HFFc6 (cell line): ENCODE measurements at regions not wholly inside any gene's neighbourhood (a gene's known extent, or its start where the extent isn't known, plus 50 kb on each side); places are given as distances from the start of the nearest gene placed in this dataset.
A peak's percentile ranks its signal among the peaks of the same experiment; 100 is the strongest.

Experiments
- DNase-seq: peaks from one replicate; pipeline ENCODE4 v3.0.0-alpha.2; 2018
- H3K27ac Mint-ChIP-seq: 2 replicates; pipeline ENCODE4 v1.8.0; 2020; ENCODE audit warnings: mild to moderate bottlenecking, mixed read lengths
- H3K27me3 Mint-ChIP-seq: 2 replicates; pipeline ENCODE4 v1.8.0; 2021; ENCODE audit warnings: mild to moderate bottlenecking, moderate library complexity, mixed read lengths; ENCODE audit not compliant: insufficient read depth
- H3K36me3 Mint-ChIP-seq: 2 replicates; pipeline ENCODE4 v1.8.0; 2021; ENCODE audit warnings: low read depth, mixed read lengths
- H3K4me1 Mint-ChIP-seq: 2 replicates; pipeline ENCODE4 v1.8.0; 2020; ENCODE audit warnings: low read depth, mixed read lengths
- H3K4me3 Mint-ChIP-seq: 2 replicates; pipeline ENCODE4 v1.8.0; 2020; ENCODE audit warnings: mild to moderate bottlenecking, moderate library complexity, mixed read lengths
- H3K9me3 Mint-ChIP-seq: 2 replicates; pipeline ENCODE4 v1.8.0; 2020; ENCODE audit warnings: mild to moderate bottlenecking, mixed read lengths
- TF ChIP-seq, protein P1 (sequence below): fragments of 200-600 bp; sonication (generic); IDR thresholded peaks from 2 replicates; pipeline ENCODE4 v1.5.0; 2021; ENCODE audit warnings: antibody characterized with exemption, mild to moderate bottlenecking

GRCh38 chr15:66999046-66999968, 66.1 kb upstream of the SMAD3 start:
- peaks cover 38% of the 10 kb centered on the region for H3K4me1 Mint-ChIP-seq
- no peak for DNase-seq
- peaks cover 13% of the 10 kb centered on the region for H3K36me3 Mint-ChIP-seq
- peaks cover 14% of the 10 kb centered on the region; the same call in 1 of the 2 replicates for H3K27me3 Mint-ChIP-seq
- no peak overlapping the region for H3K27ac Mint-ChIP-seq
- TF ChIP-seq, protein P1, sequence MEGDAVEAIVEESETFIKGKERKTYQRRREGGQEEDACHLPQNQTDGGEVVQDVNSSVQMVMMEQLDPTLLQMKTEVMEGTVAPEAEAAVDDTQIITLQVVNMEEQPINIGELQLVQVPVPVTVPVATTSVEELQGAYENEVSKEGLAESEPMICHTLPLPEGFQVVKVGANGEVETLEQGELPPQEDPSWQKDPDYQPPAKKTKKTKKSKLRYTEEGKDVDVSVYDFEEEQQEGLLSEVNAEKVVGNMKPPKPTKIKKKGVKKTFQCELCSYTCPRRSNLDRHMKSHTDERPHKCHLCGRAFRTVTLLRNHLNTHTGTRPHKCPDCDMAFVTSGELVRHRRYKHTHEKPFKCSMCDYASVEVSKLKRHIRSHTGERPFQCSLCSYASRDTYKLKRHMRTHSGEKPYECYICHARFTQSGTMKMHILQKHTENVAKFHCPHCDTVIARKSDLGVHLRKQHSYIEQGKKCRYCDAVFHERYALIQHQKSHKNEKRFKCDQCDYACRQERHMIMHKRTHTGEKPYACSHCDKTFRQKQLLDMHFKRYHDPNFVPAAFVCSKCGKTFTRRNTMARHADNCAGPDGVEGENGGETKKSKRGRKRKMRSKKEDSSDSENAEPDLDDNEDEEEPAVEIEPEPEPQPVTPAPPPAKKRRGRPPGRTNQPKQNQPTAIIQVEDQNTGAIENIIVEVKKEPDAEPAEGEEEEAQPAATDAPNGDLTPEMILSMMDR: no peak
- H3K9me3 Mint-ChIP-seq: peaks cover 11% of the 10 kb centered on the region
- H3K4me3 Mint-ChIP-seq: no peak overlapping the region

- no peak overlapping the region for H3K27ac Mint-ChIP-seq
- H3K27me3 Mint-ChIP-seq: peaks cover 18% of the 10 kb centered on the region; the same call in 1 of the 2 replicates
- H3K9me3 Mint-ChIP-seq: peaks cover 11% of the 10 kb centered on the region
- peaks cover 13% of the 10 kb centered on the region for H3K36me3 Mint-ChIP-seq
- TF ChIP-seq, protein P1: no peak
- peaks cover 38% of the 10 kb centered on the region for H3K4me1 Mint-ChIP-seq
- no peak for DNase-seq
- H3K4me3 Mint-ChIP-seq: no peak overlapping the region
Measured at GRCh38 chr15:67000896-67001295, 64.5 kb upstream of the SMAD3 start.

DNA sequence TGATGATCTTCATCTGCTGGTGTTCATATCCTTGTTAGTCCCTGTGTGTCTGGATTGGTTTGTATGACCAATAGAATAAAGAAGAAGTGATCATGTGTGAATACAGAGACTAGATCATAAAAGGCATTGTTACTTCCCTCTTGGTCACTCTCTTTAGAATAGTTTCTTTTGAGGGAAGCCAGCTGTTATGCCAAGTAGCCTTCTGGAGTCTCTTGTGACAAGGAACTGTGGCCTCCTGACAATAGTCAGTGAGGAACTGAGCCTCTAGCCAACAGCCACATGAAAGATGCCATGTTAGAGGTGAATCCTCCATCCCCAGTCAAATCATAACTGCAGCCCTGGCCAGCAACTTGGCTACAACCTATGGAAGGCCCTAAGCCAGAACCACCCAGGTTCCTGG, 63.0 kb upstream of the SMAD3 start:
- H3K4me1 Mint-ChIP-seq: peaks cover 37% of the 10 kb centered on the region
- H3K4me3 Mint-ChIP-seq: no peak overlapping the region
- H3K27me3 Mint-ChIP-seq: peaks cover 30% of the 10 kb centered on the region; the same call in 1 of the 2 replicates
- no peak overlapping the region for H3K27ac Mint-ChIP-seq
- no peak for DNase-seq
- TF ChIP-seq, protein P1: no peak
- H3K36me3 Mint-ChIP-seq: peaks cover 13% of the 10 kb centered on the region
- H3K9me3 Mint-ChIP-seq: peaks cover 11% of the 10 kb centered on the region

- TF ChIP-seq, protein P1: no peak
- Mint-ChIP-seq H3K9me3 (peaks cover 5% of the 10 kb centered on the region), H3K27me3 (peaks cover 30% of the 10 kb centered on the region; the same call in 1 of the 2 replicates), H3K36me3 (peaks cover 6% of the 10 kb centered on the region), H3K27ac (no peak overlapping the region), H3K4me1 (peaks cover 31% of the 10 kb centered on the region), H3K4me3 (no peak overlapping the region)
- DNase-seq: peak; percentile 33
Measured at GRCh38 chr15:67003586-67003985, 61.8 kb upstream of the SMAD3 start.

DNA sequence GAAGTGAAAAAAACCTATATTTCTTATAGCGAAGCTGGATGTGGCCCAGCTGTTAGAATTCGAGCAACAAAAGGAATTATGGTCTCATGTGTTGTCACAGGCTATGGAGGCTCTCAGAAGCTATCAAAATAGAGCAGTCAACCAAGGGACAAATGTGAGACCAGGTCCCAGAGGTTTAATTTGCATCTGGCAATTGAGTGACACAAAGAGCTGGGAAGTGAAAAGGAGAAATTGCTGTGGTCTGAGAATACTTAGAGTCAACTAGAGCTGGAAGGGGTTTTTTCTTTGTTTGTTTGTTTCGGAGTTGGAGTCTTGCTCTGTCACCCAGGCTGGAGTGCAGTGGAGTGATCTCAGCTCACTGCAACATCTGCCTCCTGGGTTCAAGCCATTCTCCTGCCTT, 61.3 kb upstream of the SMAD3 start:
- peaks cover 3% of the 10 kb centered on the region; the same call in 1 of the 2 replicates for H3K9me3 Mint-ChIP-seq
- H3K4me3 Mint-ChIP-seq: no peak overlapping the region
- peaks cover 28% of the 10 kb centered on the region for H3K4me1 Mint-ChIP-seq
- H3K36me3 Mint-ChIP-seq: peaks cover 3% of the 10 kb centered on the region; the same call in 1 of the 2 replicates
- TF ChIP-seq, protein P1: no peak
- H3K27ac Mint-ChIP-seq: no peak overlapping the region
- DNase-seq: no peak
- H3K27me3 Mint-ChIP-seq: peaks cover 30% of the 10 kb centered on the region; the same call in 1 of the 2 replicates
